ENCODE measurements at regions not wholly inside any gene's neighbourhood (a gene's known extent, or its start where the extent isn't known, plus 50 kb on each side); places are given as distances from the start of the nearest gene placed in this dataset.

DNA sequence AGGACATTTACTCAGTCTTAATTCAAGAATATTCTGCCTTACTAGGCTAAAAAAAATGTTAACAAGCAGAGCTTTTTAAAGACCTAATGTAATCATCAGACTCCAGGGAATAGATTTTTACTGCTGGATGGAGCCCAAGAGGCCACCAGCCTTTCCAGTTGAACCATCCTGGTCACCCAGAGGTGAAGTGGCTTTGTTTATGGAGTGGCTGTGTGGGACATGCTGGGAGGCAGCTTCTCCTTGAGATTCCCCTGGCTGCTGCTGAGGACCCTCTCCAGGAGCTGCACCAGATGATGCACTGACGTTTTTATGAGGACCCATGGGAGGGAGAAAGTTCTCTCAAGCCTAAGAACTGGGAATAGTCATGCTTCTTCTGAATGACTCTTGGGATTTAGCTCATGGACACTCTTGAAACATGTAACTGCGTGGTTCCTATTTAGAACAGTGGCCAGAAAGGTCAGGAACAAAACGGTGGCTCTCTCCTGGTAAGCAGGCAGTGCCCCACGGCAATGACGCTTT lies 205.9 kb upstream of the MIR17HG start:
- no peak for ATAC-seq
- Histone ChIP-seq H3K36me3 (no peaks in the 10 kb centered on the region), H3K4me1 (no peaks in the 10 kb centered on the region), H3K9me3 (no peaks in the 10 kb centered on the region), H3K27ac (no peak overlapping the region), H3K4me3 (no peak overlapping the region), H3K27me3 (peaks cover 9% of the 10 kb centered on the region)
- TF ChIP-seq, protein P1, sequence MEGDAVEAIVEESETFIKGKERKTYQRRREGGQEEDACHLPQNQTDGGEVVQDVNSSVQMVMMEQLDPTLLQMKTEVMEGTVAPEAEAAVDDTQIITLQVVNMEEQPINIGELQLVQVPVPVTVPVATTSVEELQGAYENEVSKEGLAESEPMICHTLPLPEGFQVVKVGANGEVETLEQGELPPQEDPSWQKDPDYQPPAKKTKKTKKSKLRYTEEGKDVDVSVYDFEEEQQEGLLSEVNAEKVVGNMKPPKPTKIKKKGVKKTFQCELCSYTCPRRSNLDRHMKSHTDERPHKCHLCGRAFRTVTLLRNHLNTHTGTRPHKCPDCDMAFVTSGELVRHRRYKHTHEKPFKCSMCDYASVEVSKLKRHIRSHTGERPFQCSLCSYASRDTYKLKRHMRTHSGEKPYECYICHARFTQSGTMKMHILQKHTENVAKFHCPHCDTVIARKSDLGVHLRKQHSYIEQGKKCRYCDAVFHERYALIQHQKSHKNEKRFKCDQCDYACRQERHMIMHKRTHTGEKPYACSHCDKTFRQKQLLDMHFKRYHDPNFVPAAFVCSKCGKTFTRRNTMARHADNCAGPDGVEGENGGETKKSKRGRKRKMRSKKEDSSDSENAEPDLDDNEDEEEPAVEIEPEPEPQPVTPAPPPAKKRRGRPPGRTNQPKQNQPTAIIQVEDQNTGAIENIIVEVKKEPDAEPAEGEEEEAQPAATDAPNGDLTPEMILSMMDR (IDR thresholded peaks at IDR 0.05) = no peak
- TF ChIP-seq POLR2AphosphoS5 (IDR thresholded peaks at IDR 0.05) = no peak
- no peak for TF ChIP-seq EP300 (IDR thresholded peaks at IDR 0.05)
- TF ChIP-seq POLR2A (IDR thresholded peaks at IDR 0.05) = no peak
- 66 to 74% methylated on average over 4 of the region's 5 CpGs for WGBS, 2 donors (ENCODE audit: low coverage in 1 of 2)

DNA sequence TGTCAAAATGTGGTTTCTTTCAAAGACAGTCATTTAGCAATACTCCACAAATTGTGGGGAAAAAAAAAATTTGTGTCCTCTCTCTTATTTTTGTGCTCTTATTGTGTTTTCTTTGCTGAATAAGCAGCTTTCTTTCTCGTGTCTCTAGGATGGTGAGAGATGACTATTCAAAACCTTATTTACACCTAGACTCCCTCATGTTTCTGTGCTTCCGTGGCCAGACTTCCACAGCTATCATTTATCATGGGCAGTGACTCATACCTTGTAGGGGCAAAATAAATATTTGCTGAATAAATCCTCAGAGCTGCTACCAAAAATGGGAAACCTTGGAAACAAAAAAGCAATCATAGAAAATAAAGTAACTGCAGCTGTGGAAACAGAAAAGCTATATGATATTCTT lies 204.9 kb upstream of the MIR17HG start:
- no peak overlapping the region for H3K4me3 ChIP-seq

DNA sequence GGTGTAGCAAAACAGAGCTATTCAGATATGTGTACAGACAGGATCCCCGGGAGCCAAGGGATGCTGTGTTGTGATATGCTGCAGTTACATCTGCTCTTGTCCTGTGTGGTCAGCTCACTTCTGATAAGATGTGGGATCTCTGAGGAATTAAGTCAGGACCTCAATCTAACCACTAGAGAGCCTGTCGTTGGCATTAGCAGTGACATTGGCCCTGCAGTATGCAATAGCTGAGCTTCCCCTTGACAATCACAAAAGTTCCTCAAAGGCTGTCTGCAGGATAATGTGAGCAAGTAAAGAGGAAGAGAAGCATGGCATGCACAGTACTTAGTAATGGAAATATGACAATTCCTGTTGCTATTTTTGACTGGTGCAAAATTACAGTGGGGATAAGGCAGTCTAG lies 203.4 kb upstream of the MIR17HG start:
- no peaks in the 10 kb centered on the region for H3K9me3 ChIP-seq
- no peak for ATAC-seq
- TF ChIP-seq, protein P1 (IDR thresholded peaks at IDR 0.05) = no peak
- no peak for TF ChIP-seq POLR2A (IDR thresholded peaks at IDR 0.05)
- no peak for TF ChIP-seq POLR2AphosphoS5 (IDR thresholded peaks at IDR 0.05)
- no peak for TF ChIP-seq EP300 (IDR thresholded peaks at IDR 0.05)
- H3K4me3 ChIP-seq = no peak overlapping the region
- H3K36me3 ChIP-seq = no peaks in the 10 kb centered on the region
- WGBS, 2 donors (ENCODE audit: low coverage in 1 of 2) = 65 to 90% methylated on average over 1 to 2 of the region's 2 CpGs
- H3K27me3 ChIP-seq = peaks cover 9% of the 10 kb centered on the region
- H3K27ac ChIP-seq = no peak overlapping the region
- H3K4me1 ChIP-seq = no peaks in the 10 kb centered on the region

More for the DNA sequence above, 204.9 kb upstream of the MIR17HG start:
- WGBS, 2 donors (ENCODE audit: low coverage in 1 of 2) = 7% methylated on average over 2 of the region's 2 CpGs; no CpG with 5 or more reads in 1 of the 2 donors
- TF ChIP-seq EP300 (IDR thresholded peaks at IDR 0.05) (no peak), POLR2AphosphoS5 (IDR thresholded peaks at IDR 0.05) (no peak), POLR2A (IDR thresholded peaks at IDR 0.05) (no peak)
- TF ChIP-seq, protein P1 (IDR thresholded peaks at IDR 0.05) = no peak
- Histone ChIP-seq H3K36me3 (no peaks in the 10 kb centered on the region), H3K4me1 (no peaks in the 10 kb centered on the region), H3K27ac (no peak overlapping the region), H3K27me3 (peaks cover 9% of the 10 kb centered on the region), H3K9me3 (no peaks in the 10 kb centered on the region)
- ATAC-seq = no peak

DNA sequence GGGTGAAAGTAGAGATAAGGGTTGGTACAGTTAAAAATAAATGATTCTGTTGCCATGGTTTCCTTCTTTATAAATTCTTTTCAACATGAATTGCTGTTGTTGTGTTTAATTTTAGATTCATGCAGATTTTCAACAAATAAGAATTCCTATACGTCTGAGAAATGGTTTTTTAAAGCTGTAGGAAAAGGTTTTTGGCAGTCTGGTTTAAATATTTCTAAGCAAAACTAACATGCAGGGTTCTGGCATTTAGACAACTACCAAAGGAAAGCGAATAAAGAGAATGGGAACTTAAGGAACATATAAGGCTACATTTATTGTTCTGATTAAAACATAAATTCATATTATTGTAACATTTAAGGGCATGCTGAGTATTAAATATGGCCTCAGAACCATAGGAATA lies 203.0 kb upstream of the MIR17HG start:
- TF ChIP-seq, protein P1 (IDR thresholded peaks at IDR 0.05) = no peak
- TF ChIP-seq EP300 (IDR thresholded peaks at IDR 0.05) (no peak), POLR2AphosphoS5 (IDR thresholded peaks at IDR 0.05) (no peak), POLR2A (IDR thresholded peaks at IDR 0.05) (no peak)
- Histone ChIP-seq H3K27me3 (peaks cover 9% of the 10 kb centered on the region), H3K27ac (no peak overlapping the region), H3K4me1 (no peaks in the 10 kb centered on the region), H3K4me3 (no peak overlapping the region), H3K36me3 (no peaks in the 10 kb centered on the region), H3K9me3 (no peaks in the 10 kb centered on the region)
- ATAC-seq = no peak
- 24% methylated on average over 2 of the region's 2 CpGs for WGBS, 2 donors (ENCODE audit: low coverage in 1 of 2)

DNA sequence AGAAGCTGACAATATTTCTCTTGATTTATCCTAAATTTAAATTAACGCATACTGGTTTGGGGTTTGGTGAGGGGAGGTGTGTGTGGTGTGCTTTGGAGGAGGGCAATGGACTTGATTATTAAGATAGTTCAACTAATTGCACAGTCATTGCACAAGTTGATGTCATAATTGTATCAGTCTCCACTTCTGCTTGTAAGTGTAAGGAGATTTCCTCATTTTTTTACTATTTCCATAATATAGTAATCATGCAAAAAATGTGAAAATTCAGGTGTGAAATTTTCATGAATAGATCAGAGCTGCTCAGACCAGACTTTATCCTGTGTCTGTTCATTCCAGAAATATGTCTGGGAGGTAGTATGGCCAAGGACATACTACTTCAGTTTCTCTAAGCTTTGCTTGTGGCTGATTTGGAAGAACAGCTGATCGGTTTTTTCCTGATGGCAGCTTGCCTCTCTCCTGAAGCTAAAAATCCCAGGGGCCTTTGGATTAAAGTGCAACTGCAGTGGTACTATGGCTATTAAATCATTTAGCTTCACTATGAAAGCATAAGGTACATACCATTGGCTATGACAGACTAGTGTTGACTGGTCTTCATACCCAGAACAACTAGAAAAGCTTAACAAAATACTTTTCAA lies 201.8 kb upstream of the MIR17HG start:
- TF ChIP-seq EP300 (IDR thresholded peaks at IDR 0.05) = no peak
- TF ChIP-seq POLR2A (IDR thresholded peaks at IDR 0.05) = no peak
- no peak for TF ChIP-seq POLR2AphosphoS5 (IDR thresholded peaks at IDR 0.05)
- TF ChIP-seq, protein P1 (IDR thresholded peaks at IDR 0.05) = no peak
- 88 to 100% methylated on average over 2 of the region's 2 CpGs for WGBS, 2 donors (ENCODE audit: low coverage in 1 of 2)

More for the DNA sequence above, 201.8 kb upstream of the MIR17HG start:
- Histone ChIP-seq H3K4me3 (no peak overlapping the region), H3K27me3 (peaks cover 9% of the 10 kb centered on the region), H3K27ac (no peak overlapping the region), H3K36me3 (no peaks in the 10 kb centered on the region), H3K4me1 (no peaks in the 10 kb centered on the region), H3K9me3 (no peaks in the 10 kb centered on the region)
- no peak for ATAC-seq

All from gastroesophageal sphincter (tissue), 4 donors.